ENCODE measurements at regions not wholly inside any gene's neighbourhood (a gene's known extent, or its start where the extent isn't known, plus 50 kb on each side); places are given as distances from the start of the nearest gene placed in this dataset.

DNA sequence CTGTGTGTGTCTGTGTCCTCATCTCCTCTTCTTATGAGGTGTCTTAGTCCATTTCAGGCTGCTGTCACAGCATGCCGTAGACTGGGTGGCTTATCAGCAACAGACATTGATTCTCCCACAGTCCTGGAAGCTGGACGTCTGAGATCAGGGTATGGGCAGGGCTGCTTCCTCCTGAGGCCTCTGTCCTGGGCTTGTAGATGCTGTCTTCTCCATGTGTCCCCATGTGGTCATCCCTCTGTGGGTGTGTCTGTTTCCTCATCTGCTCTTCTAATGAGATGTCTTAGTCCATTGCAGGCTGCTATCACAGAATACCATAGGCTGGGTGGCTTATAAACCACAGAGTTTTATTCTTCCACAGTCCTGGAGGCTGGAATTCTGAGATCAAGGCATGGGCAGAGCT is 205.0 kb upstream of the USP9Y start:
- TF ChIP-seq CTCF (IDR thresholded peaks at IDR 0.05; ENCODE audit: extremely low read depth in 1 of 2, insufficient read depth in 1 of 2, low read depth in 1 of 2, low read length in 2 of 2) (no peak), GATA2 (IDR thresholded peaks at IDR 0.05; ENCODE audit: insufficient read depth, insufficient read length, low read depth, low read length) (no peak), POLR2A (IDR thresholded peaks at IDR 0.05; ENCODE audit: low read depth, low read length) (no peak)

Measured in endothelial cell of umbilical vein (primary cell).